Skin epidermis (tissue), 12 donors: ENCODE measurements at regions not wholly inside any gene's neighbourhood (a gene's known extent, or its start where the extent isn't known, plus 50 kb on each side); places are given as distances from the start of the nearest gene placed in this dataset.

Source experiments
- H3K27ac ChIP-seq, 21 experiments: fragments of 200-600 bp; sonication (generic) in 11 of 21; one replicate each; pipeline ENCODE4 v1.5.0; 2020; ENCODE audit warnings: mild to moderate bottlenecking in 3 of 21, inconsistent platforms in 2 of 21, moderate library complexity in 2 of 21
- H3K4me3 ChIP-seq, 7 experiments: fragments of 200-600 bp; sonication (generic) in 2 of 7; one replicate each; pipeline ENCODE4 v1.5.0; 2020; ENCODE audit warnings: inconsistent platforms in 2 of 7, mild to moderate bottlenecking in 2 of 7, moderate library complexity in 1 of 7

DNA sequence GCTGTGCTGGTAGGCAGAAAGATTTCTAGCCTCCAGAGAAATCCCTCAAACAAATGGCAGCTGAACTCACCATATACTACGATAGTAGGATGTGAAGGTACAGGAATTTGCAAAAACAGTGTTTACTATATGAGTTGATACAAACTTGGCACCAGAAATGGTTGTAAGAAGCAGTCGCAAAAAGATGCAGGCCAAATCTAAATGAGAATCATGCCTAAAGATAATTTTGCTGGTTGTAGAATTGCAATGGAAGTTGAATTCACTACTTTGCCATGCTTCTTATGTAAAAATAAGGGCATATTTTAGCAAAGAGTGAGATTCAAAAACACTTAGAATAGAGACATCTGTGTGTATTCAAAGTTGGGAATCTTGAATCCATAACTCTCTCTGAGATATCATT, 924.7 kb downstream of the SUCLG1 start:
- H3K27ac ChIP-seq = no peak overlapping the region
- H3K4me3 ChIP-seq = no peak overlapping the region

DNA sequence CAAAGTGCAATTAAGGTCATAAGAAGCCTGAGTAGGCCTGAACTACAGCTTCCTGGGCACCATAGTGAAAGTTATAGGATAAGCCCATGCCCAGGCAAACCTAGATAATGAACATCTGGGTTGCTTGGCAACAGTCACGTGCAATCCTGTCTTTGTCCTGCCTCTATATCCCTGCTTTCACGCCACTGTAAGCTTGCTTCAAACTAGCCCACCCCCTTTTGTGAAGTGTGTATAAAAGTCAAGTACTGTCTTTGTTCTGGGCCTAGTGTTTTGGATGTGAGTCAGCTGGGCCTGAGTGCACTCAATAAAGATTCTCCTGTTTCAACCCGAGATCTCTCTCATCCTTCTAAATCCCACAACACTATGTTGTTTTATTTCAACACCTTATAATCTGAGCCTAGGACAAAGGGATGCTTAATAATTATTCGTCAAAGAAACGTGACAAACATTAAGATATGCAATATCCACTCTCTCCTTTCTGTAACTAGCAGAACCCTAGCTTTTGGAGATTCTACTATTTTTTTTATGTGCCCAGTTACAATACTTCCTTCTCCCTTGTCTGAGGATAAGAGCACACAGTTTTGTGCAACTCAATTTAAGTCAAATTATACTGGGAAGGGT, 927.8 kb downstream of the SUCLG1 start:
- no peak overlapping the region for H3K27ac ChIP-seq
- H3K4me3 ChIP-seq = no peak overlapping the region

DNA sequence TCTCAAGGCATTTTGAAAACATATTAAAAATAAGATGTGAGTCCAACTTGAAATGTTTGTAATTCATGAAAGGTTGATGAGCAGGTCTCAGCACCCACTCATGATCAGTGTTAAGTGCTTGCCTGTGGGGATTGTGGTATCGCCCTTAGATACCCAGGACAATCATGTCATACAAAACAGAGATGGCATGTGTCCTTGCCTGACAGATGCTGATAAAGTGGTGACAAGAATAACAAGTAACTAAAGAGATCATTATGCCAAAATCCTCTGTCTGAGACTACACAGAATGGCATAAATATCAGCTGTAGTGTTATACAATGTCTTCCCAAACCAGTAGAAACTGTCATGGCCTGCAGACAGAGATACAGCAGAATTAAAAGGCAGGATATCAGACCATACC, 930.3 kb downstream of the SUCLG1 start:
- Histone ChIP-seq H3K27ac (no peak overlapping the region), H3K4me3 (no peak overlapping the region)

DNA sequence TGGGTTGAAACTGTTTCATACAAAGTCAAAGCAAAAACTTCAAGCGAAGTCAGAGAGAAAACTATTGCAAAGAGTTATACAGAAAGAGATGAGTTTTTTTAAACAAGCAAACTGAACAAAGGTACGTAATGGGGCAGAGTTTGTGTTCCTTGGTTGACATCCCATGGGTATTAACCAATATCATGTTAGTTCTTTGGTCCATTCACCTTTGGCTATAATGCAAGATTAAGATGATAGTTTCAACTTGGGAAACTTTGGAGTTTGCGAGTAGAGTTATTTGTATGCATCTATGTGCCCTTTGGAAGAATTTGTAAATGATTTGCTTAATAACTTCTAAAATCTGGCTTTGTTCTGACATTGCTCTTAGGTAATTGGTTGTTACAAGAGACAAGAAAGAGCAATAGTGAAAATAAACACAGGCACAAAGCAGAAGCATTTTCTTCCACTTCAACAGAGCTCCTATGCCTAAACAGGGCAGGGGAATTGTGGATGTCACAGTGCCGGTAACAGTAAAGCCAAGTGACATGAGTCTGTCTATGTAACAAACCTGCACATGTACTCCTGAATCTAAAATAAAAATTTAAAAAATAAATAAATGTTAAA, 936.1 kb downstream of the SUCLG1 start:
- Histone ChIP-seq H3K4me3 (no peak overlapping the region), H3K27ac (no peak overlapping the region)

DNA sequence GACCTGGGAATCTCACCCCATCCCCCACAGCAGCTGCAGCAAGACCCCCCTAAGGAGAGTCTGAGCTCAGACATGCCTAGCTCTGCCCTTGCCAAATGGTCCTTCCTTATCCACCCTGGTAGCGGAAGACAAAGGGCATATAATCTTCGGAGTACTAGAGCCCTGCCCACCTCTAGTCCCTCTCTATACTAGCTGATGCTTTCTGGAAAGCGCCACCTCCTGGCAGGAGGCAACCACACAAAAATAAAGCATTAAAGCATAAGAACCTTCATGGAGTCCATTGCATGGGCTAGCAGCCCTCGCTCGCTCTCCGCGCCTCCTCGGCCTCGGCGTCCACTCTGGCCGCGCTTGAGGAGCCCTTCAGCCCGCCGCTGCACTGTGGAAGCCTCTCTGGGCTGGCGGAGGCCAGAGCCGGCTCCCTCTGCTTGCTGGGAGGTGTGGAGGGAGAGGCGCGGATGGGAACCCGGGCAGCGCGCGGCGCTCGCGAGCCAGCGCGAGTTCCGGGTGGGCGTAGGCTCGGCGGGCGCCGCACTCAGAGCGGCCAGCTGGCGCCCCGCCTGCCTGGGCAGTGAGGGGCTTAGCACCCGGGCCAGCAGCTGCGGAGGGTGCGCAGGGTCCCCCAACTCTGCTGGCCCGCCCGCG, 941.2 kb downstream of the SUCLG1 start:
- no peak overlapping the region for H3K4me3 ChIP-seq
- no peak overlapping the region for H3K27ac ChIP-seq

DNA sequence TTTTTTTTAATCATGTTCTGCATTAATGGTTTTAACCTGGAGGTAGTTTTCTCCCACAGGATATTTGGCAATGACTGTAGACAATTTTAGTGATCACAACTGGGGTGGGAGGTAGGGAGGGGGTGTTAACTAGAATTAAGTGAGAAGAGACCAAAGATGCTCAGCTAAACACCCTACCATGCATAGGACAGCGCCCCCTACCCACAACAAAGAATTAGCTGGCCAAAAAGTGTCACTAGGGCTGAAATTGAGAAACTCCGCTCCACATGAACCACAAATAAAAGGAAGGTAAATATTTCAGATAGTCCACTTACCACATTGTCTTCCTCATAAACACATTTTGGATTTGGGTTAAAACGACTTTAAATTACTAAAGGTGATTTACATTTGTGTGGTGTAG, 942.6 kb downstream of the SUCLG1 start:
- no peak overlapping the region for H3K27ac ChIP-seq
- no peak overlapping the region for H3K4me3 ChIP-seq

DNA sequence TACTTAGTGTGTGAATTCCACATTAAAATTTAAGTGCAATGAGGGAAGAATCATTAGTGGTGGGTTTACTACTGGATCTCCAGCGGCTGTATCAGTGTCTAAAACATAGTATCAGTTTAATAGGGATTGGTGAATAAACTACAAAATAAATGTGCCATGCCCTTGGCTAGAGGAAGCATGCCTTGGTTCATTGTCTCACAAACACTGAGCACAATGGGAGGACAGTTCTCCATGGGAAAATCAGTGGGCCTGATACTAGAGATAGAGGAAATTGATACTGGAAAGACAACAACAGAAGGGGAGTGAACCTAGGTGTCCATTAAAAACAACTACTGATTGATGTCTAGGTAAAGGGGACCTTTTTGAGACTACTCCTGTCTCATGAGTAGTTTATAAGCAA, 971.6 kb downstream of the SUCLG1 start:
- Histone ChIP-seq H3K4me3 (no peak overlapping the region), H3K27ac (no peak overlapping the region)

DNA sequence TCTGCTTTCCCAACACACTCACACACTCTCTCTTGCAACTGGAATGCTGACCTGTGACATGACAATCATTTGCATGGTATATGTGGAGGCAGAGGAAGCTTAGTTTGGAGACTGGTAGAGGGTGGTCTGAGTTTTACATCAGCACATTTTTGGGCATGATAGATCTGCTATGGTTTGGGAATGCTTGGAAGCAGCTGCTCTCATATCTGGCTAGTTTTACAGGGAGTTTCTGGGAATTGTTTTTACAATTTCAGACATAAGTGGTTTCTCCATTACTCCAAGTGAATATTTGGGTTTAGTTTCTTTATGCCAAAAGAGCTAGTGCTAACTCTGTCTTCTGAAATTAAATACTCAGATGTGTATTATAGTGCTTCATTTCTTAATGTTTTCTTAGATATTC, 977.6 kb downstream of the SUCLG1 start:
- Histone ChIP-seq H3K4me3 (no peak overlapping the region), H3K27ac (no peak overlapping the region)

DNA sequence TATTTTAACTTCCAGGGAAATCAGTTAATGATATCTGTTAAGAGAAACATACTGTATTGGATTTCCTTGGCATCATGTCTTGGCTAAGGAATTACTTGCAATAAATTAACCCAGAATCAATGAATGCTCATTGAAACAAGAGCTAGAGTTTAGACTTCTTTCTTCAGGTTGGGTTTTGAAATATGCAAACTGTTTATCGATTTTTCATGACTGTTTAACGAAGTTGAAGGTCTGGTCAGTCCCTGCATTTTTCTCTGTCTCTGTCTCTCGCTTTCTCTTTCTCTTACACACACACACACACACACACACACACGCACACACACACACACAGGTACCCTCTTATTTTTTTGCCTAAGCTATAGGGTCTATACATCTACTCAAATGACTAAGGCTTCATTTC, 981.0 kb downstream of the SUCLG1 start:
- H3K27ac ChIP-seq = no peak overlapping the region

DNA sequence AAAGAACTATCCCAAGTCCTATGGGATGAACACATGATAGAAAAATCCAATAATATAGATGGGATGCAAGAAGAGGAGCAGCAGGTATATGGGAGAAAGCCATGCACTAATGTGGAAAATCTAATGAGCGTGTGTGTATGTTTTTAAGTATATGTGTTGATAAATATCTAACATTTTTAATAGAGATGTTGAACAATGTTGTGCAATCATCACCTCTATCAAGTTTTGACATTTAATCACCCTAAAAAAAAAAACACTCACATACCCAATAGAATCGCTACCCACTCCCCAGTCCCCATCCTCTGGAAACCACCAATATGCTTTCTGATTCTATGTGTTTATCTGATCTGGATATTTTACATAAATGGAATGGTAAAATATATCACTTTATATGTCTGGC, 983.7 kb downstream of the SUCLG1 start:
- no peak overlapping the region for H3K27ac ChIP-seq
- no peak overlapping the region for H3K4me3 ChIP-seq

More for the DNA sequence above, 981.0 kb downstream of the SUCLG1 start:
- no peak overlapping the region for H3K4me3 ChIP-seq

DNA sequence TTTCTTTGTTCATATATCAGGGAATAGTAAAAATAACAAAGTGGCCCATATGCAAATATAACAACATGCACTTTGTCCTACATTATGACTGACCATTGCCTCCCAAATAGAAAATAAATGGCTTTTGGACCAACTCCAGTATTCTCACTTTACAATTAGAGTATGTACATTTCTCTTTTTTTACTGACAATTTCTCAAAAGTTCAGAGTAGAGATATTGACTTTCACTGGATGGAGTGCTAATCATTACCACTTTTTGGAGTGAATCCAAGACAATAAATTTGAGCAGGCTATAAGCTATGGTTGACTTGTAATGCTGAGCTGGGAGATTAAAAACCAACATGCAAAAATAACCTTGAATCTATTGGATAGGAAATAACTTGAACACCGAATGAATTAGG, 987.4 kb downstream of the SUCLG1 start:
- H3K4me3 ChIP-seq = no peak overlapping the region

DNA sequence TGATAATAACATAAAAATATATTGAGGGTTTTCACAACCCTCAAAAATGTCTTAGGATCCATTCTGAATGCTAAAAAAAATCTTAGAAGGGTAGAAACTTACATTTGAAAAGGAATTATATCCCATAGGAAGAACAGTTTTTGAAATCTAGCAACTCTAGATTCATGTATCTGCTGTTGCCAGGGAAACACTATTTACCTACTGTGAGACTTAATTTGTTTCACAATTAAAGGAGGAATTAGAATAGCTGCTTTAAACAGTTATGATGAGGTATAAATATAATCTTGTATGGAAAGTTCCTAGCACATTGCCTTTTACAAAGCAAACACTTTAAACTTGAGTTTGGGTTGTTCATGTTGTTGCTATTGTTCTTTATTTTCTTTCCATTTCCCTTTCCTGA, 988.2 kb downstream of the SUCLG1 start:
- Histone ChIP-seq H3K27ac (no peak overlapping the region), H3K4me3 (no peak overlapping the region)

More for the DNA sequence above, 987.4 kb downstream of the SUCLG1 start:
- no peak overlapping the region for H3K27ac ChIP-seq

DNA sequence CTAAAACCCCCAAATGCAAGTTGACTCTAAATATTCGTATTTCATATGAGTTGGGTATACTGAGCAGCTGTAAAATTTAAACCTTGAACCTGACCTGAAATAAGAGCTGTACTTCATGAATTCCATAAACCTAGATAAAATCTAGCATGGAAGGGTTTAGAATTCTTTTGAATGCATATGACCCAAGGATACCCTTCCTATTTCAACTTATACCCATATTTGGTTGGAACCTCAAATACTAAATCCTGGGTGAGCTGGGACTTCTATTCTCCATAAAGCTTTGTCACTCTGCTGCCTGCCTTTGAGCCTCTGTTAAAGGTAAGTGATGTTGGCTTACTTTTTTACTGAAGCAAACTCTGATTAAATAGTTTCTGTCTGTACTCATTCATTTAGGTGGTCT, 994.6 kb downstream of the SUCLG1 start:
- no peak overlapping the region for H3K4me3 ChIP-seq
- H3K27ac ChIP-seq = no peak overlapping the region

DNA sequence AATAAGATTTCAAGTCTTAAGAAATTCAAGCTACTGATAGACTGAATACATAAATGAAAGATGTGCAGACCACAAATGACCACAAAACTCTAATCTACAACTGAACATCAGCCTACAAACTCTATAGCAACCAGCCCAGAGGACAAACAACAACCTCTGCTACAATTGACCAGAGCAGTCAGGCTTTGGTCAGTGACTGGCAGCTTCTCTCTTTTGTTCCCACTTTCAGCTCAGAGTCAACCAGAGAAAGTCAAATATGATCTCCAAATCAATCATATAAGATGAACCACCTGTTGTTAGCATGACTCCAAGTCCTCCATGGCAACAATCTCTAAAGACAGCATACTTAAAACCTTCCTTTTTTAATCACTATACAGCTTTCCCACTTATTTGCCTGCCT, 996.2 kb downstream of the SUCLG1 start:
- no peak overlapping the region for H3K27ac ChIP-seq
- H3K4me3 ChIP-seq = no peak overlapping the region

DNA sequence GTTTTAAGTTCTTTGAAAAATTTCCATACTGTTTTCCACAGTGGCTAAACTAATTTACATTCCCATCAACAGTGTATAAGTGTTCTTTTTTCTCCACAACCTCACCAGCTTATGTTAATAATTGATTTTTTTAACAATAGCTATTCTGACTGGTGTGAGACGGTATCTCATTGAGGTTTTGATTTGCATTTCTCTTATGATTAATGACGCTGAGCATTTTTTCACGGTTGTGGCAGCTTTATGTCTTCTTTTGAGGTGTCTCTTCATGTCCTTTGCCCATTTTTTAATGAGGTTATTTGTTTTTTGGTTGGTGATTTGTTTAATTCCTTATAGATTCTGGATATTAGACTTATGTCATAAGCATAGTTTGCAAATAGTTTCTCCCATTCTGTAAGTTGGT, 997.9 kb downstream of the SUCLG1 start:
- Histone ChIP-seq H3K27ac (no peak overlapping the region), H3K4me3 (no peak overlapping the region)

DNA sequence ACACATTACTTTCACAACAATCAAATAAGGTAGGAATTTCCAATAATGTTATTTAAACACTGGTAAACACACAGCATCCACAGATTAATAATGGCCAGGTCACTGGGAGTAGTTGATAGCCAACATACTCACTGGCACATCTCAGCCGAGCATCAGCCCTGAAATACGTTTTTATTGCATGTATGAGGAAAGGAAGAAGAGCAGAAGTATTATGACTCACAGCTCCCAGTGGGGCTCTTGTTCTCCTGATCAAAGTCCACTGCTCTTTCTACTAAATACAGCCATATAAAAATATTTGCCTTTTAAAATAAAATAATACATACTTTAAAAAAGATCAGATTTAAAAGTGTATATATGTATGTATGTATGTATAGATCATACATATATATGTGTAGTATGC, 999.6 kb downstream of the SUCLG1 start:
- Histone ChIP-seq H3K4me3 (no peak overlapping the region), H3K27ac (no peak overlapping the region)

DNA sequence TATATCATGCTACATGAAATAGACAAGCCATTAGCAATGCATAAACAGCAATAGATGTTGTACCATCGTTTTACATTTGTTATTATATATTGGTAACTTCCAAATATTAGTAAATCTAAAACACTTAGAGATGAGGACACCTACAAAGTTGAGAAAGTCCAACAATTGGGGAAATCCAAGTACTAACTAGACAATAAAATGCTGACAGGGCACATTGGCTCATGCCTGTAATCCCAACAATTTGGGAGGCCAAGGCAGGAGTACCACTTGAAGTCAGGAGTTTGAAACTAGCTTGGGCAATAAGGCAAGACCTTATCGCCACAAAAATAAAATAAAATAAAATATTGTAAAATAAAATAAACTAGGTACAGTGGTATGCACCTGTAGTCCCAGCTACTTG, 1023.1 kb downstream of the SUCLG1 start:
- H3K27ac ChIP-seq = no peak overlapping the region
- H3K4me3 ChIP-seq = no peak overlapping the region

DNA sequence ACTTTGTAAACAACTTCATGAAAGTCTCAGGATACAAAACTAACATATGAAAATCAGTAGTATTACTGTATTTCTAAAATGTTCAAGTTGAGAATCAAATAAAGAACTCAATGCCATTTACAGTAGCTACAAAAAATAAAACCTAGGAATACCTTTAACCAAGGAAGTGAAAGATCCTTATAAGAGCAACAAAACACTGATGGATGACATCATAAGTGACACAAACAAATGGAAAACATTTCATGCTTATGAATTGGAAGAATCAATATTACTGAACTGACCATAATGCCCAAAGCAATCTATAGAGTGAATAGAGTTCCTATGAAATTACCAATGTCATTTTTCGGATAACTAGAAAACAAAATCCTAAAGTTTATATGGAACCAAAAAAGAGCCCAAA, 1038.1 kb downstream of the SUCLG1 start:
- no peak overlapping the region for H3K4me3 ChIP-seq
- H3K27ac ChIP-seq = no peak overlapping the region

DNA sequence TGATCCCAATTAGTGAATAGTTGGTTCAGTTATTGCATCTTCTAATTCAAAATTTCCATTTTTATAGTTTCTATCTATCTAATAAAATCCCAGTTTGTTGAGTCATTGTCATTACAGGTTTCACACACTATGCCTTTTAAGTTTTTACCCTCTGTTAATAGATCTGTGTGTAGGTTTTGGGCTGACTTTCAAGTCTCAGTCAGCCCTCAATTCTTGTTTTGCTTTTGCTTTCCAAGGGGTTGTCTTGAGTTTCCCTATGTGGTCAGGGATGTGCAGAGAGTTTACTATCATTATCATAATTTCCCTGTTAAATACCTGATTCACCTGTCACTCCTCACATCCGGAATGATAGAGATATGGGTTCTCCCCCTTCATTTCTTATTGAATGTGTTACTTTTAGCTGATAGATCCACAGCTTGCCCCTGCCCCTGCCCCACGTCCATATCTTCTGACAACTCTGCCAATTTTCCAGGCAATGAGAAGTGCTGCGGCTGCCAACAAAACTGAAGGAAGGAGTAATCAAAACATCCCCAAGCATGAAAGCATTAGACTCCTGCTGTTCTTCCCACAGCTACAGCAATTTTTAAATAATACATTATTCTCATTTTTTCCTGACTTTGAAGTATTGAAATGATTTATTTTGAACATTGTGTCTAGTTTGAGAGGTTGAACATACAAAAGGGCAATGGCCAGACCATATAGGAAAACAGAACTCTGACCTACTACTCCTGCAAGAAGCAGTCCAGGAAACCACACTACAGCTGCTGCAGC, 1064.8 kb downstream of the SUCLG1 start:
- H3K27ac ChIP-seq = no peak overlapping the region
- no peak overlapping the region for H3K4me3 ChIP-seq

DNA sequence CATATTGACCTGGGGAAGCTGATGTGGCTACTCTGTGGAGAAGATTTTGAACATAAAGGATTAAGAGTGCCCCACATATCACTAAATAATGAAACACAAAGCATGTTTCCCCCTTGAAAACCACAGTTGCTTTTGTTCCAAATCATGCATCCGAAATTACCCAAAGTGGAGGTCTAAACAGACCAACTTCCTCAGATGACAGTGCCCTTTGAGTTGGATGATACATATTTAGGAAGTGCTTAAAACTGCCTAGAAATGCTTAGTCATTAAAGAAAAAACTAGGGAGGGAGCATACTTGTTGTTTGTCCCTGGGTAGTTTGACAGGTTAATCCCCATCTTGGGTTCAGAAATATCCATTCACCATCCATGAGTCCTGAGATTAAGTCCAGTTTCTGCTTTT, 1070.3 kb downstream of the SUCLG1 start:
- H3K27ac ChIP-seq = no peak overlapping the region
- H3K4me3 ChIP-seq = no peak overlapping the region

DNA sequence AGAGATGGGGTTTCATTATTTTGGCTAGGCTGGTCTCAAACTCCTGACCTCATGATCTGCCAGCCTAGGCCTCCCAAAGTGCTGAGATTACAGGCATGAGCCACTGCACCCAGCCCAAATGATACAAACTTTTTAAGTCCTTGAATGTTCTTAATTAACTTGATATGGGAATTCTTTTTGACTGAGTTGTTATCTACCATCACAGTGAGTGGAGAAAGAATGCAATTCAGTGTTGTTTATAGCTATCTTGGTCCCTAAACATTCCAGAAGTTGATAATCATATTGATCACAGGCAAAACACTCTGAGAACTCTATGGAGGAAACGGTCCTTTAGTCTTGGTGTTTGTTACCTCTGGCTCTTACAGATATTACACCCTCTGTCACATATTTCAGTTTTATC, 1072.5 kb downstream of the SUCLG1 start:
- H3K4me3 ChIP-seq = no peak overlapping the region

More for the DNA sequence above, 1072.5 kb downstream of the SUCLG1 start:
- H3K27ac ChIP-seq = no peak overlapping the region
